GM19467 (cell line): ENCODE measurements at regions not wholly inside any gene's neighbourhood (a gene's known extent, or its start where the extent isn't known, plus 50 kb on each side); places are given as distances from the start of the nearest gene placed in this dataset.
A peak's percentile ranks its signal among the peaks of the same experiment; 100 is the strongest.
"Not testable (repeated sequence)": the region's sequence is repeated elsewhere in the genome, so short reads cannot be mapped to it uniquely, and the experiment has no call there.

ENCODE experiments used
- ATAC-seq: cut with Tn5 transposase; IDR thresholded peaks from one replicate; pipeline ENCODE4 v1.9.1; 2021; ENCODE audit warnings: mild to moderate bottlenecking, moderate library complexity; ENCODE audit not compliant: unreplicated experiment

GRCh38 chr10:58070956-58071355 lies 196.7 kb downstream of the IPMK start:
- ATAC-seq = no peak

GRCh38 chr10:58068809-58069208 lies 198.9 kb downstream of the IPMK start:
- ATAC-seq = no peak

GRCh38 chr10:58066979-58067378 lies 200.7 kb downstream of the IPMK start:
- ATAC-seq = no peak

- no peak for ATAC-seq
Measured at GRCh38 chr10:58066126-58066525, 201.6 kb downstream of the IPMK start.

GRCh38 chr10:58065529-58065815 lies 202.2 kb downstream of the IPMK start:
- ATAC-seq = no peak

- ATAC-seq = no peak
Measured at GRCh38 chr10:58064714-58065528, 202.8 kb downstream of the IPMK start.

- ATAC-seq = no peak
Measured at GRCh38 chr10:58063861-58064480, 203.7 kb downstream of the IPMK start.

GRCh38 chr10:58058683-58059082 lies 209.0 kb downstream of the IPMK start:
- ATAC-seq = not testable (repeated sequence)

GRCh38 chr10:58054881-58055280 lies 212.8 kb downstream of the IPMK start:
- no peak for ATAC-seq

GRCh38 chr10:58052772-58053171 lies 214.9 kb downstream of the IPMK start:
- no peak for ATAC-seq

- ATAC-seq = no peak
Measured at GRCh38 chr10:58050575-58050974, 217.1 kb downstream of the IPMK start.

- no peak for ATAC-seq
Measured at GRCh38 chr10:58048936-58049335, 218.8 kb downstream of the IPMK start.

GRCh38 chr10:58044072-58044471 lies 223.6 kb downstream of the IPMK start:
- no peak for ATAC-seq

- no peak for ATAC-seq
Measured at GRCh38 chr10:58041901-58042300, 225.8 kb downstream of the IPMK start.

- ATAC-seq = no peak
Measured at GRCh38 chr10:58030208-58030607, 237.5 kb downstream of the IPMK start.

GRCh38 chr10:58028597-58029366 lies 238.9 kb downstream of the IPMK start:
- no peak for ATAC-seq

- no peak for ATAC-seq
Measured at GRCh38 chr10:58027426-58027825, 240.3 kb downstream of the IPMK start.

GRCh38 chr10:58026036-58026435 lies 241.7 kb downstream of the IPMK start:
- no peak for ATAC-seq

GRCh38 chr10:58023341-58024073 lies 244.2 kb downstream of the IPMK start:
- ATAC-seq = peak; percentile 69

- ATAC-seq = no peak
Measured at GRCh38 chr10:58019863-58020537, 247.7 kb downstream of the IPMK start.
